Vagina (tissue), 2 donors: ENCODE measurements at regions not wholly inside any gene's neighbourhood (a gene's known extent, or its start where the extent isn't known, plus 50 kb on each side); places are given as distances from the start of the nearest gene placed in this dataset.

Source experiments
- CTCF ChIP-seq, 3 experiments: fragments of 450-650 bp in 2 of 3; fragments of 200-600 bp in 1 of 3; sonication (generic) in 1 of 3; IDR thresholded peaks; one replicate each; pipeline ENCODE4 v1.5.1; 2017 to 2019; ENCODE audit warnings: antibody characterized with exemption in 3 of 3, mild to moderate bottlenecking in 2 of 3, moderate library complexity in 2 of 3
- POLR2A ChIP-seq, 2 donors: fragments of 450-650 bp; IDR thresholded peaks; one replicate each; pipeline ENCODE4 v1.6.1; 2017; ENCODE audit warnings: antibody characterized with exemption in 2 of 2, mild to moderate bottlenecking in 2 of 2, moderate library complexity in 2 of 2
- POLR2AphosphoS5 ChIP-seq, 2 donors: sonication (generic); formaldehyde crosslinking; IDR thresholded peaks; one replicate each; pipeline ENCODE4 v1.9.0; 2017; ENCODE audit warnings: antibody characterized with exemption in 2 of 2, mild to moderate bottlenecking in 2 of 2, low read depth in 1 of 2; ENCODE audit not compliant: insufficient read depth in 1 of 2

DNA sequence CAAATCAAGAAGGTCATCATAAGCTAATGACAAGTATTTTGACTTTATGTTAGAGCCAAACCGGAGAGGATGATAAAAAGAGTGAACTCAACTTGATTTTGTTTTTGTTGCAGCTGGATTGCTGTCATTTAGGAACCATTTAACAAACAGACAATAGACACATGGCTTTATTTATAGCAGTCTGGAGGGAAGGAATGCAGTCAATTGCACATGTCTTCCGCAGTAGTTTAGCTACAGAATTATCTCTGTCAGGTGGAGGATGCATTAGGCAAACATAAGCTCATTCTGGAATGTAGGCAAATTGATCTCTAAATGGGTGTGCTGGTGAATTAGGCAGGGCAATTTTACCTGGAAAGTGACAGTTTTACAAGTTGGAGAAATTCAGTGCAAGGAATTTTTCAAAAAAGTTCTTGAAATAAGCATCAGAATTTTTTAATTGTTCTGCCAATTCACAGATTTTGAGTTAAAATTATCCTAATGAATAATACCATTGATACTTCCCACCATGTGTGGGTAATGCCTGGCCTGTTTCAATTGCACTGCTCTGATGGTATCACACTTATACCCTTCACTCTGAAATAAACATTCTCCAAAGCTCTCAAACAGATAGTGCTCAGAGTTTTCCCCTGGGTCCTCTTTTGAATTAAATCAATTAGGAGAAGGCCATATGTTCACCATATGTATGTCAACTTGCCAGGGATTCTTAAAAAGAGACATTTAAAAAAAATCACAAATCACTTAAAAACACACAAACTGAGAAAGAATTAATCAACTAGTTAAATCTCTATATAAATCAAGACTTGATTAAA, 318.3 kb downstream of the NDFIP2 start:
- TF ChIP-seq CTCF (IDR thresholded peaks at IDR 0.05) (no peak), POLR2AphosphoS5 (IDR thresholded peaks at IDR 0.05; ENCODE audit: insufficient read depth in 1 of 2, low read depth in 1 of 2) (no peak), POLR2A (IDR thresholded peaks at IDR 0.05) (no peak)
